Amniotic epithelial cell (primary cell): ENCODE measurements at regions not wholly inside any gene's neighbourhood (a gene's known extent, or its start where the extent isn't known, plus 50 kb on each side); places are given as distances from the start of the nearest gene placed in this dataset.
A peak's percentile ranks its signal among the peaks of the same experiment; 100 is the strongest.

Experiments used
- DNase-seq: peaks from one replicate; pipeline ENCODE4 v3.0.0-alpha.2; 2010; ENCODE audit warnings: low read depth

- DNase-seq = no peak
These were observed 102.3 kb upstream of the PROK2 start for GRCh38 chr3:71887256-71887655.

GRCh38 chr3:71885006-71885405 lies 100.1 kb upstream of the PROK2 start:
- no peak for DNase-seq

GRCh38 chr3:71881732-71882131 lies 96.8 kb upstream of the PROK2 start:
- DNase-seq = no peak

GRCh38 chr3:71881041-71881440 lies 96.1 kb upstream of the PROK2 start:
- no peak for DNase-seq

GRCh38 chr3:71879089-71879488 lies 94.1 kb upstream of the PROK2 start:
- DNase-seq = no peak

GRCh38 chr3:71876135-71877105 lies 91.5 kb upstream of the PROK2 start:
- no peak for DNase-seq

- DNase-seq = peak; percentile 56
These were observed 90.6 kb upstream of the PROK2 start for GRCh38 chr3:71875461-71875947.

- DNase-seq = no peak
These were observed 89.7 kb upstream of the PROK2 start for GRCh38 chr3:71874618-71875017.

- no peak for DNase-seq
These were observed 88.2 kb upstream of the PROK2 start for GRCh38 chr3:71873093-71873611.

- DNase-seq = no peak
These were observed 87.3 kb upstream of the PROK2 start for GRCh38 chr3:71872256-71872655.

GRCh38 chr3:71870966-71871512 lies 86.1 kb upstream of the PROK2 start:
- DNase-seq = no peak

GRCh38 chr3:71868876-71869275 lies 83.9 kb upstream of the PROK2 start:
- no peak for DNase-seq

GRCh38 chr3:71865727-71866126 lies 80.8 kb upstream of the PROK2 start:
- no peak for DNase-seq

- DNase-seq = no peak
These were observed 78.7 kb upstream of the PROK2 start for GRCh38 chr3:71863563-71864190.

GRCh38 chr3:71862371-71863140 lies 77.6 kb upstream of the PROK2 start:
- DNase-seq = no peak

- peak; percentile 46 for DNase-seq
These were observed 74.2 kb upstream of the PROK2 start for GRCh38 chr3:71859123-71859519.

GRCh38 chr3:71858503-71859122 lies 73.7 kb upstream of the PROK2 start:
- DNase-seq = no peak

GRCh38 chr3:71857956-71858355 lies 73.0 kb upstream of the PROK2 start:
- no peak for DNase-seq

GRCh38 chr3:71854706-71855105 lies 69.8 kb upstream of the PROK2 start:
- no peak for DNase-seq

GRCh38 chr3:71854096-71854495 lies 69.1 kb upstream of the PROK2 start:
- DNase-seq = no peak

GRCh38 chr3:71851878-71852277 lies 66.9 kb upstream of the PROK2 start:
- DNase-seq = no peak
